H4 (cell line): ENCODE measurements at regions not wholly inside any gene's neighbourhood (a gene's known extent, or its start where the extent isn't known, plus 50 kb on each side); places are given as distances from the start of the nearest gene placed in this dataset.

Experiments
- DNase-seq: peaks from one replicate; pipeline ENCODE4 v3.0.0-alpha.2; 2015; ENCODE audit warnings: low spot score

DNA sequence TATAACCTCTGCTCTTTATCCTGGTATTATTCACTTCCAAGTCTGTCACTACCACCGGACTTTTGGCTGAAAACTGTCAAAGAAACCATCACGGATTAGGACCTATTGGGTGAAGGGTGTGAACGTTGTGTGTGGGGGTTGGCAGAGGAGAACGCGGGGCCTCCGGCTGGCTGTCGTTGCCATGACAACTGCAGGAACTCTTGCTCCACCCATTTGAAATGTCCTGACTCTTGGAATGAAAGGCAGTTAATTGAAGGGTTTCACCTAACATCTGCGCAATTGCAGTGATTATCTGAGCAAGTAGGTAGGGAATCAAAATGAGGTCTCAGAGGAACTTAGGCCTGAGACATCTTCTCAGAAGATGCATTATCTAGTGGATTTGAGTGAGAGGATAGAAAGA lies 60.9 kb upstream of the CLMP start:
- no peak for DNase-seq

DNA sequence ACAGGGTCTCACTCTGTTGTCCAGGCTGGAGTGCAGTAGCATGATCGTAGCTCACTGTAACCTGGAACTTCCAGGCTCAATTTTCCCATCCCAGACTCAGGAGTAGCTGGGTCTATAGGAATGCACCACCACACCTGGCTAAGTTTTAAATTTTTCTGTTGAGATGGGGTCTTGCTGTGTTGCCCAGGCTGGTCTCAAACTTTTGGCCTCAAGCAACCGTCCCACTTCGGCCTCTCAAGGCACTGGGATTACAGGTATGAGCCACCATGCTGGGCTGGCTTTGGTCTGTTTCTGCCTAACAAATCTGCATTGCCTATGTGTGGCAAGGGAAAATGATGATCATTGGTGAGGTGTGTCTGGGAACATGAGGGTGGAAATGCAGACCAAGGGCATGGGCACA lies 59.3 kb upstream of the CLMP start:
- no peak for DNase-seq

DNA sequence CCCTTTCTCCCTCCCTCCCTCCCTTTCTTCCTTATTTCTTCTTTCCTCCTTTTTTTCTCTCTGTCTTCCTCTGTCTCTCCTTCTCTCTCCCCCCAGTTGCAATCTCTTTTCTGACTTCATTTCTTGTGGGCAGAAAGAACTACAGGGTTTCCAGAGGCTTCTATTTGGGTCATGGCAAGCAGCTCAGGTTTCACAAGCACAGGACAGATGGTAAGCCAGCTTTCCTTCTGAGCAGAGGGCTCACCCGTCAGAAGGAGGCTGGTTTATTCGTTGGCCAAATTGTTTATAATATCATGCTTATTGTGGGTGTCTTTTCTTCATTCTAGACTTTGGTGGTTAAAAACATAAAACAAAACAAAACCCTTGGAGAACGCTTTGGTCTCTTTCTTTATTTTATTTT lies 58.9 kb upstream of the CLMP start:
- DNase-seq = peak; percentile 65

DNA sequence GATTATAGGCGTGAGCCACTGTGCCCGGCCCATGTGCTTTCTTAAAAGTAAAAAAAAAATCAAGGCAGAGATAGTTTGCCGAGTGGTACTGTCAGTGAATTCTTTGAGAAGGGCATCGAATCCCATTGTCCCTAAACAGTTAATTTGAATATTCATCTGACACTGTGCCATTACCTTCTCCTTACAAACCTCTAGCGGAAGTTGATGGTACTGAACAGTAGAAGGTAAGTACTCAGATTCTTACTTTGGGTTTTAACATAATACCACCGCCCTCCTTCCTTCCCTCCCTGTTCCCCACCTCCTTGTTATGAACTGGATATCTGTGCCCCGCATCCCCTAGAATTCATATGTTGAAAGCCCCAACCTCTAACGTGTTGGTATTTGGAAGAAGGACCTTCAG lies 58.2 kb upstream of the CLMP start:
- no peak for DNase-seq

DNA sequence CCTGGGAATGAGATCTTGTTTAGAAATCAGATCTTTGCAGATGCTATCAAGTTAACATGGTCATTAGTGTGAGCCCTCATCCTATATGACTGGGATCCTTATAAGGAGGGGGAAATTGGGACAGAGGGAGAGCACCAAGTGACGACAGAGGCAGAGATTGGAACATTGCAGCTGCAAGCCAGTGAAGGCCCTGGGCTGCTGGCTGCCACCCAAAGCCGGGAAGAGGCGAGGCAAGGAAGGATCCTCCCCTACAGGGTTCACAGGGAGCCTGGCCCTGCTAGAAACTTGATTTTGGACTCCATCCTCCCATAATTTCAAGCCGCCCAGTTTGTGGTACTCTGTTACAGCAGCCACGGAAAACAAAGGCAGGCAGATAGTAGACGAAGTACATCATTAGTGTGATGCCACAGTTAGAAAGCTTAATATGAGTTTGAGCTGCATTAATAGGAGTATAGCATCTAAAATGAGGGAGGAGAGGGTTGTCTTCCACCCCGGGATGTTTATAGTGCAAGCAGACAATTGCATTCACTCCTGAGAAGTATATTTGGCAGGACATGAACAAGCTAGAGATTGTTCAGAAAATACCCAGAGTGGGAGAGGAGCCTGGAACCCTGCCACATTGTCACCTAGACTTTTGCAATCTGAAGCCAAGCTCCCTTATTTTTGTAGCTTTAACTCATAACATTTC lies 56.8 kb upstream of the CLMP start:
- DNase-seq = no peak

DNA sequence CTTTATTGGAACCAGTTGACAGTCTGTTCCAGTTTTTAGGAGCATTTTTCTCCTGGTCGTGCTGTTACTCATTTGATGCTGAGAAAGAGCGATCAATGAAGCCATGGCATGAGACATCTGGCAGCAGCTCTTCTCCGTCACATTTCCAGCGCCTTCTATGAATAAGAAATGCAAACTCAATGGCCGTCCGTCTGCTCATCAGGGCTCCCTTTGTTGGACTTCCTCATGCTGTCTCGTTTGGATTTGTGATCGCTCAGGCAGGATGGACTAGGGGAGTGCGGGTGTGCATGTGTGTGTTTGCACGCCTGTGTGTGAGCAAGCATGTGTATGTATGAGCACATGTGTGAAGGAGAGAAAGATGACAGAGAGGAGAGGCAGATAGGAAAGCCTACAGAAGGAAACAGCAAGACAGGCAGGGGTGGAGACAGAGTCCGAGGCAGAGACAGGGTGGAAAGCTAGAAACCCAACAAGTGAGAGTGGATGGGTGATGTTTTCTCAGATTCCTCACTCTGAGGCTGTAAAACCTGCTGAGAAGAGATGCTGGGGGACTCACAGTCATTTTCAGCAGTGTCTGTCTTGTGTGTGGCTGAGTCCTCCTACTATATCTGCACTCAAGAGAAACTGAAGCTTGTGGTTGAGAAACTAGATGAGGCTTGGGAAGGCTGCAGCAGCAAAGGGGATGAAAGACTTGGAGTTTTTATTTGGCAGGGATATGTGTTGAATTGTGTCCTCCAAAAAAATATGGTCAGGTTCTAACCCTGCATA lies 56.0 kb upstream of the CLMP start:
- DNase-seq = no peak

DNA sequence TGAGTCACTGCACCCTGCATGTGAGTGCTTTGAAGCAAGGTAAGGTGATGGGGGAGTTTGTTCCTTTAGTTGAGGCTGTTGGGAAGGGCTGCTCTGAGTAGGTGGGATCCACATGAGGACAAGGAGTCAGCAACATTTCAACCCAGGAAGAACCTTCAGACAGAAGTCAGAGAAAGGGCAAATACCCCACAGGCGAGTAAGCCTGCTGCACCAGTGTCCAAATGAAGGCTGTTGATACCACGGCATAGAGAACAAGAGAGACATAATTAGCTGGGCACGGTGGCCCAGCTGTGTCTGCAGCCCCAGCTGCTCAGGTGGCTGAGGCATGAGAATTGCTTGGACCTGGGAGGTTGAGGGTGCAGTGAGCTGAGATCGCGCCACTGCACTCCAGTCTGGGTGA lies 54.3 kb upstream of the CLMP start:
- no peak for DNase-seq

DNA sequence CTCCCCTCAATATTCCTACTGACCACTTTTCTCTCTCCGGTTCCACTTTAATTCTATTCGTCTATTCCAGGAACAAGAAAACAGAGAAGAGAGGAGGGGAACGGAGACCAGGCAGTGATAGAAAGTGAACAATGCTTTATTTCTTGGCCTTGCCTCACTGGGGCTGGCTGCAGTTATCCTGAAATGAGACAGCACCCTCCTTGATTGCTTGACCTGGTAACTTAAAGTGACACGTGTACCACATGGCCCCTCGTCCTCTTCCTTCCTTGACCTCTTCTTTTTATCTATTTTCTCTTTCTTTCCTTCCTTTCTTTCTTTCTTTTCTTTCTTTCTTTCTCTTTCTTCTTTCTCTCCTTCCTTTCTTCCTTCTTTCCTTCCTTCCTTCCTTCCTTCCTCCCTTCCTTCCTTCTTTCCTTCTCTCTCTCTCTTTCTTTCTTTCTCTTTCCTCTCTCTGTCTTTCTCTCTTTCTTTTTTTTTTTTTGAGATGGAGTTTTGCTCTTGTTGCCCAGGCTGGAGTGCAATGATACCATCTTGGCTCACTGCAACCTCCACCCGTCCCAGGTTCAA lies 52.8 kb upstream of the CLMP start:
- no peak for DNase-seq

DNA sequence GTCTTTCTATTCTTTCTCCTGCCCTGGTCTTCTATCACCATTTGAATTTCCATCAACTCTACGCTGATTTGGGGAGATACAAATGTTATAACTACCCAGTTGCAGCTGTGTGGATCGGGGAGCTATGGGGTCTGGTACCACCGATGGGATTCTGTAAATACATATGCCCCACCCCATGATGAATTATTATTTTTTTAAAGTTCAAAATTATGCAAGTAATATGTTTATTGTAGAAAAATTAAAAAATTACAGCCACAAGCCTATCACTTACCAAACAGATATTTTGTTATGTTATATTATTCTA lies 52.4 kb upstream of the CLMP start:
- no peak for DNase-seq

DNA sequence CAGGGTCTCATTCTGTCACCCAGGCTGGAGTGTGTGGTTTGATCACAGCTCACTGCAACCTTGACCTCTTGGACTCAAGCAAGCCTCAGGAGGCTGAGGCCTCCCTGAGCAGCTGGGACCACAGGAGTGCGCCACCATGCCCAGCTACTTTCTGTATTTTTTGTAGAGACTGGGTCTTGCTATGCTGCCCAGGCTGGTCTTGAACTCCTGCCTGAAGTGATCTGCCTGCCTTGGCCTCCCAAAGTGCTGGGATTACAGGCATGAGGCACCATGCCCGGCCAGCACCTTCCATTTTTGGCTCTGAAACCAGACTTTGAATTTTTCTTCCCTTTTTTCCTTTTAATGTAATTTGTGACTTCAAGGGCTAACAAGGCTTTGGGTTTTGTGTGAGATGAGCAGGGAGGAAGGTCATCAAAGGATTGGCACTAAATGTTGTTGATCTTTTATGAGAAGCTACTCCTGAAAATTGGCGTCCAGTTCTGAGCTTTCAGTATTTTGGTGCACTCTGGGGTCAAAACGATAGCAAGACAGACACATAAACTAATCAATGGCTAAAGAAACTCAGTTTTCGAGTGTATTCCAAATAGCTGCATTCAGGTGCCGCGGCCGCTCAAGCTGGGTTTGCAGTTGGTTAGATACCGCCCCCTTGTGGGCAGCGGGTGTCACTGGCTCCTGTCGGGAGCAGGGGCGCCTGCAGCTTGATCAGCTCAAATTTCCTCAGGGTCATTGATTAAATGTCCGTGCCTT lies 51.9 kb upstream of the CLMP start:
- peak; percentile 64 for DNase-seq

DNA sequence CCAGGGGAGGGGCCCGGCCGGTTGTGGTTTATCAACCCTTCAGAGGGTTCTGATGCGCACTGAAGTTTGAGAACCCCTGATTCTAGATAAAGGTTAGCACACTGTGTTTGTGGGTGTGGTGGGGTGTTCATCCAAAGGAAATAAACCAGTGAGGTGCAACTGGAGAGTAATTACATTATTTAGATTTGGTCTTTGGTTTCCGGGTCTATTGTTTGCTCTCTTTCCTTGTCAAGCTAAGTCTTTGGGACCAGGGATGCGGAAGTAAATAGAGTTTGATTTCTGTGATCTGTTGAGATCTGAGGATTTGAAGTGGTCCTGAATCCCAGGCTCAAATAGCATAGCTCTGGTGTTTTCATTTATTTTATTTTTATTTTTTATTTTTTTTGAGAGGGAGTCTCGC lies 50.5 kb upstream of the CLMP start:
- DNase-seq = no peak
